ENCODE measurements at regions not wholly inside any gene's neighbourhood (a gene's known extent, or its start where the extent isn't known, plus 50 kb on each side); places are given as distances from the start of the nearest gene placed in this dataset.

DNA sequence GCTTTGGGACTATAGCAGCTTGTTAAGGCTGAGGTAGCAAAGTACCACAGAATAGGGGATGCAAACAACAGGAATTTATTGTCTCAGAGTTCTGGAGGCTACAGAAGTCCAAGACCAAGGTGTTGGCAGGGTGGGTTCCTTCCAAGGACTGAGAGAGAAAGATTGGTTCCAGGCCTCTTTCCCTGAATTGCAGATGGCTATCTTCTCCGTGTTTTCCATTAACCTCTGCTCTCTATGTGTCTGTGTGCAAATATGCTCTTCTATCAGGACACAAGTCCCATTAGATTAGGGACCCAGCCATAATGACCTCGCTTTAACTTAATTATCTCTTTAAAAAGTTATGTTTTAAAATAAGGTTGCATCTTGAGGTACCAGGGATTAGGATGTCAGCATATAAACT is 1732.9 kb upstream of the SLC10A2 start:
- Histone ChIP-seq H3K27me3 (ENCODE audit: control insufficient read depth, insufficient read depth, low read length) (no peaks in the 10 kb centered on the region), H3K36me3 (ENCODE audit: control insufficient read depth, insufficient read depth, low read length) (no peaks in the 10 kb centered on the region), H3K9me3 (ENCODE audit: control insufficient read depth, insufficient read depth, low read length) (no peaks in the 10 kb centered on the region), H3K27ac (ENCODE audit: low read length) (no peak overlapping the region), H3K4me1 (ENCODE audit: control insufficient read depth, insufficient read depth, low read length) (no peaks in the 10 kb centered on the region), H3K4me3 (ENCODE audit: low read length) (no peak overlapping the region)
- WGBS (ENCODE audit: insufficient coverage, insufficient read length), result no CpG with 5 or more reads among the region's 2 CpGs
- DNase-seq (ENCODE audit: low read depth, low spot score), result no peak

DNA sequence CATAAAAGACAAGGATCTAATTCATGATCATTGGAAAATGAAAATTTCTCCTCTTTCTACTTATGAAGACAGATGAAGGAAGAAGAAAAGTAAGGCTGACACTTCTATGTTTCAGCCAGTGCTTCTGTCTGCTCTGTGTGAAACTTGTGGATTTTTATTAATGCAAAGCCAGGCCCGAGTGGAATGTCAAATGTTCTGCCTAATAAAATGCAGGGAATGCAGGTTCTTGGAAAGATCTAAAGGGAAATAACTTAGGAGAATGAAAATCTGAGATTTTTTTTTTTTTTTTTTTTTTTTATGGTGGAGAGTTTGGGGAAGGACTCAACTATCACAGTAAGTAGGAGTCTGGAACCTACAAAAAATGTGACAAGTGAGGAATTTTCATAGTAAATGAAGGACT is 1732.3 kb upstream of the SLC10A2 start:
- Histone ChIP-seq H3K27ac (ENCODE audit: low read length) (no peak overlapping the region), H3K9me3 (ENCODE audit: control insufficient read depth, insufficient read depth, low read length) (no peaks in the 10 kb centered on the region), H3K27me3 (ENCODE audit: control insufficient read depth, insufficient read depth, low read length) (no peaks in the 10 kb centered on the region), H3K4me1 (ENCODE audit: control insufficient read depth, insufficient read depth, low read length) (no peaks in the 10 kb centered on the region), H3K36me3 (ENCODE audit: control insufficient read depth, insufficient read depth, low read length) (no peaks in the 10 kb centered on the region), H3K4me3 (ENCODE audit: low read length) (no peak overlapping the region)
- DNase-seq (ENCODE audit: low read depth, low spot score), result no peak
- no CpG with 5 or more reads among the region's 1 CpG for WGBS (ENCODE audit: insufficient coverage, insufficient read length)

DNA sequence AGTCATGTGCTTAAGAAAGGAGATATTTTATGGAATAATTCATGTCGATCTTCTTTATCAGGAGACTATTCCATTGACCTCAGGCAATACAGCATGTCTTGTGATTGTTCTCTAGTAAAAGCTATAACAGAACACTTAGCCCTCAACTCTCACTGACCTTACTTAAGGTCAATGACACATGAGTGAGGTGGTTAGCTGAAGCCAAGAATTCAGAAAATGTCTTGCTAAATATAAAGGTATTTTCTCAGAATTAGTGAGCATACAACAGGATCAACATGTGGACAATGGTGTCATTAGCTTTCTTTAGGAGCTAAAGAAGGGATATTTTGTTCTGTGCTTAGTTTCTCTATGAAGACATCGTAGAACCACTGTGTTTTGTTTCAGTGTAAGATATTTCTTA is 1730.4 kb upstream of the SLC10A2 start:
- Histone ChIP-seq H3K36me3 (ENCODE audit: control insufficient read depth, insufficient read depth, low read length) (no peaks in the 10 kb centered on the region), H3K27ac (ENCODE audit: low read length) (no peak overlapping the region), H3K27me3 (ENCODE audit: control insufficient read depth, insufficient read depth, low read length) (no peaks in the 10 kb centered on the region), H3K4me1 (ENCODE audit: control insufficient read depth, insufficient read depth, low read length) (no peaks in the 10 kb centered on the region), H3K4me3 (ENCODE audit: low read length) (no peak overlapping the region), H3K9me3 (ENCODE audit: control insufficient read depth, insufficient read depth, low read length) (no peaks in the 10 kb centered on the region)
- WGBS (ENCODE audit: insufficient coverage, insufficient read length), result no CpG with 5 or more reads among the region's 2 CpGs
- no peak for DNase-seq (ENCODE audit: low read depth, low spot score)

DNA sequence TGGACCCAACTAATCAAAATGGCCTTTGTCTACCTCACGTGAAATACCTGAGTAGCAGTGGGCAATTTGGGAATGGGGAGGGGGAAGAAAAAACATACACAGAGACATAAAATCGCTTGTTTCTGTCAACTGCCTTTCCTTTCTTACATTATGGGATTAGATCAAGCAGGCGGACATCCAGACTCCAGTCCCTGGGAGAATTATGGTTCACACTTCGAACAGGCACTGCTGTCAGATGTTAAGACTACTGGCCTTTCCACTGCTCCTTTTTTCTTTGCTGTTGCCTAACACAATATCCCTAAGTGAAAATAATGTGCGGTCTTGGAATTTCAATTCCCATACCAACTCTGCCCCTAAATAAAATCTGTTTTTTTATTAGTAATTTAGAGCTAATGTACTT is 1719.7 kb upstream of the SLC10A2 start:
- no peak overlapping the region for H3K27ac ChIP-seq (ENCODE audit: low read length)
- no peak for DNase-seq (ENCODE audit: low read depth, low spot score)
- H3K9me3 ChIP-seq (ENCODE audit: control insufficient read depth, insufficient read depth, low read length), result no peaks in the 10 kb centered on the region
- H3K4me1 ChIP-seq (ENCODE audit: control insufficient read depth, insufficient read depth, low read length), result no peaks in the 10 kb centered on the region
- H3K36me3 ChIP-seq (ENCODE audit: control insufficient read depth, insufficient read depth, low read length), result no peaks in the 10 kb centered on the region
- no peaks in the 10 kb centered on the region for H3K27me3 ChIP-seq (ENCODE audit: control insufficient read depth, insufficient read depth, low read length)
- H3K4me3 ChIP-seq (ENCODE audit: low read length), result no peak overlapping the region
- WGBS (ENCODE audit: insufficient coverage, insufficient read length), result no CpG with 5 or more reads among the region's 5 CpGs

DNA sequence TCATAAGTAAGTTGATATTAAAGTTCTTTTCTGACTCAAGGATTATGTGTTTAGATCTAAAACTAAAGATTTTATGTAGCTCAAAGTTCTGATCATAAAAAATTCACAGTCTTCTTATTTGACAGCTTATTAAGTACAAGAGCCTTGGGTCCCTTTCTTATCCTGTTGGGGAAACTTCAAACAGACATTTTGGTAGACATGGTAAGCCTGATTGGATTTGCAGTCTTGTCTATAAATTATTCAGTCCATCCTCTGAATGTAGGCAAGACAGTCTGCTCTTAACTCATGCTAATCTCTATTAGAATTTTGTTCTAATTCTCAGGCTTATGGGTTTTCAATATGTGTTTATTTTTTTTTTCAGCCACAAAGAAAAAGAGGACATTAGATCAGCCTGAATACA is 1718.7 kb upstream of the SLC10A2 start:
- peaks cover 2% of the 10 kb centered on the region; the same call in 1 of the 2 replicates for H3K4me1 ChIP-seq (ENCODE audit: control insufficient read depth, insufficient read depth, low read length)
- no peak overlapping the region for H3K4me3 ChIP-seq (ENCODE audit: low read length)
- H3K27ac ChIP-seq (ENCODE audit: low read length), result no peak overlapping the region
- no peaks in the 10 kb centered on the region for H3K27me3 ChIP-seq (ENCODE audit: control insufficient read depth, insufficient read depth, low read length)
- no peaks in the 10 kb centered on the region for H3K36me3 ChIP-seq (ENCODE audit: control insufficient read depth, insufficient read depth, low read length)
- DNase-seq (ENCODE audit: low read depth, low spot score), result no peak
- no peaks in the 10 kb centered on the region for H3K9me3 ChIP-seq (ENCODE audit: control insufficient read depth, insufficient read depth, low read length)

- Histone ChIP-seq H3K36me3 (ENCODE audit: control insufficient read depth, insufficient read depth, low read length) (no peaks in the 10 kb centered on the region), H3K27me3 (ENCODE audit: control insufficient read depth, insufficient read depth, low read length) (no peaks in the 10 kb centered on the region), H3K27ac (ENCODE audit: low read length) (no peak overlapping the region), H3K4me1 (ENCODE audit: control insufficient read depth, insufficient read depth, low read length) (peaks cover 2% of the 10 kb centered on the region; the same call in 1 of the 2 replicates), H3K9me3 (ENCODE audit: control insufficient read depth, insufficient read depth, low read length) (no peaks in the 10 kb centered on the region), H3K4me3 (ENCODE audit: low read length) (no peak overlapping the region)
- no peak for DNase-seq (ENCODE audit: low read depth, low spot score)
- no CpG with 5 or more reads among the region's 2 CpGs for WGBS (ENCODE audit: insufficient coverage, insufficient read length)
These were observed 1716.5 kb upstream of the SLC10A2 start for GRCh38 chr13:104782741-104783140.

DNA sequence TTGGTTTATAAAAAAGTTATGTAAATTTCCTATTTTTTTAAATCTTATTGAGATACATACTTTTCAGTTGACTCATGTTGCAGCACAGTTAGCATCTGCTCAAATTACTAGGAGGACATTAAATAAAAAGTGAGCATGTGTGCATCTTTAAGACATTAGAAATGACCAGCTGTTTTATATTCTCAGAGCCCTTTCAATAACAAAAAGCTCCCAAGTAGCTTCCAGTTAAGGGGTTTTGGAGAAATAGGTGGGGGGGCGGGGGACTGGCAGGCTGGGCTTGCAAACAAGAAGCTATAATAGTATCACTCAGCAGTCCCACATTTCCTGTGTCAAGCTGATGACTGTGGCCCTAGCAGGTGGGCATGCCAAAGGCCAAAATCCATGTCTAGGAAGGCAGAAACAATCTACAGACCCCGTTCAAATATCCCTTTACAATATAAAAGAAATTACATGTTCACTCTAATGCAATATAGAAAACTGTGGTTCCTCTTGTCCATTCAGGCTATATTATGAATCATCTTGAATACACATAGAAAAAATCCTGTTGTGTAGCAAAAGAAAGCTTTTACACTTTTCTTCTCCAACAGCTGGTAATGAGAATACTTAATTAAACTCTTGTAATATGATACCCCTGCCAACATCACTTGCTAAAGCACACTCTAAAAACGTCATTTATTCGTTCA is 1713.2 kb upstream of the SLC10A2 start:
- H3K4me1 ChIP-seq (ENCODE audit: control insufficient read depth, insufficient read depth, low read length), result peaks cover 2% of the 10 kb centered on the region; the same call in 1 of the 2 replicates
- no peak overlapping the region for H3K27ac ChIP-seq (ENCODE audit: low read length)
- no peak overlapping the region for H3K4me3 ChIP-seq (ENCODE audit: low read length)
- H3K27me3 ChIP-seq (ENCODE audit: control insufficient read depth, insufficient read depth, low read length), result no peaks in the 10 kb centered on the region
- H3K36me3 ChIP-seq (ENCODE audit: control insufficient read depth, insufficient read depth, low read length), result no peaks in the 10 kb centered on the region
- H3K9me3 ChIP-seq (ENCODE audit: control insufficient read depth, insufficient read depth, low read length), result no peaks in the 10 kb centered on the region
- WGBS (ENCODE audit: insufficient coverage, insufficient read length), result 100% methylated on average over 2 of the region's 4 CpGs
- DNase-seq (ENCODE audit: low read depth, low spot score), result no peak

- H3K27me3 ChIP-seq (ENCODE audit: control insufficient read depth, insufficient read depth, low read length), result no peaks in the 10 kb centered on the region
- DNase-seq (ENCODE audit: low read depth, low spot score), result peak; percentile 22
- no CpG with 5 or more reads among the region's 2 CpGs for WGBS (ENCODE audit: insufficient coverage, insufficient read length)
These were observed 1707.6 kb upstream of the SLC10A2 start for GRCh38 chr13:104773775-104774174.

GRCh38 chr13:104769545-104769944 is 1703.3 kb upstream of the SLC10A2 start:
- no peak for DNase-seq (ENCODE audit: low read depth, low spot score)
- no CpG with 5 or more reads among the region's 4 CpGs for WGBS (ENCODE audit: insufficient coverage, insufficient read length)

More at GRCh38 chr13:104773775-104774174, 1707.6 kb upstream of the SLC10A2 start:
- Histone ChIP-seq H3K27ac (ENCODE audit: low read length) (no peak overlapping the region), H3K4me1 (ENCODE audit: control insufficient read depth, insufficient read depth, low read length) (peaks cover 2% of the 10 kb centered on the region; the same call in 1 of the 2 replicates), H3K9me3 (ENCODE audit: control insufficient read depth, insufficient read depth, low read length) (no peaks in the 10 kb centered on the region), H3K4me3 (ENCODE audit: low read length) (no peak overlapping the region), H3K36me3 (ENCODE audit: control insufficient read depth, insufficient read depth, low read length) (no peaks in the 10 kb centered on the region)

GRCh38 chr13:104766319-104766718 is 1700.1 kb upstream of the SLC10A2 start:
- H3K4me1 ChIP-seq (ENCODE audit: control insufficient read depth, insufficient read depth, low read length), result no peaks in the 10 kb centered on the region
- DNase-seq (ENCODE audit: low read depth, low spot score), result no peak
- no peak overlapping the region for H3K27ac ChIP-seq (ENCODE audit: low read length)
- H3K27me3 ChIP-seq (ENCODE audit: control insufficient read depth, insufficient read depth, low read length), result no peaks in the 10 kb centered on the region
- no peaks in the 10 kb centered on the region for H3K36me3 ChIP-seq (ENCODE audit: control insufficient read depth, insufficient read depth, low read length)
- H3K4me3 ChIP-seq (ENCODE audit: low read length), result no peak overlapping the region
- no peaks in the 10 kb centered on the region for H3K9me3 ChIP-seq (ENCODE audit: control insufficient read depth, insufficient read depth, low read length)

More at GRCh38 chr13:104769545-104769944, 1703.3 kb upstream of the SLC10A2 start:
- H3K4me1 ChIP-seq (ENCODE audit: control insufficient read depth, insufficient read depth, low read length), result peaks cover 2% of the 10 kb centered on the region; the same call in 1 of the 2 replicates
- H3K27me3 ChIP-seq (ENCODE audit: control insufficient read depth, insufficient read depth, low read length), result no peaks in the 10 kb centered on the region
- H3K36me3 ChIP-seq (ENCODE audit: control insufficient read depth, insufficient read depth, low read length), result no peaks in the 10 kb centered on the region
- no peaks in the 10 kb centered on the region for H3K9me3 ChIP-seq (ENCODE audit: control insufficient read depth, insufficient read depth, low read length)
- H3K4me3 ChIP-seq (ENCODE audit: low read length), result no peak overlapping the region
- H3K27ac ChIP-seq (ENCODE audit: low read length), result no peak overlapping the region

- no peak for DNase-seq (ENCODE audit: low read depth, low spot score)
- WGBS (ENCODE audit: insufficient coverage, insufficient read length), result no CpG with 5 or more reads among the region's 4 CpGs
- Histone ChIP-seq H3K27ac (ENCODE audit: low read length) (no peak overlapping the region), H3K27me3 (ENCODE audit: control insufficient read depth, insufficient read depth, low read length) (no peaks in the 10 kb centered on the region), H3K9me3 (ENCODE audit: control insufficient read depth, insufficient read depth, low read length) (no peaks in the 10 kb centered on the region), H3K4me3 (ENCODE audit: low read length) (no peak overlapping the region), H3K36me3 (ENCODE audit: control insufficient read depth, insufficient read depth, low read length) (no peaks in the 10 kb centered on the region), H3K4me1 (ENCODE audit: control insufficient read depth, insufficient read depth, low read length) (no peaks in the 10 kb centered on the region)
These were observed 1698.4 kb upstream of the SLC10A2 start for GRCh38 chr13:104764600-104764999.

All from iPS DF 6.9 (cell line).